ENCODE measurements at regions not wholly inside any gene's neighbourhood (a gene's known extent, or its start where the extent isn't known, plus 50 kb on each side); places are given as distances from the start of the nearest gene placed in this dataset.

GRCh38 chrX:25076941-25077500 lies 61.3 kb upstream of the ARX start:
- FAIRE-seq (no peak), ATAC-seq (no peak), DNase-seq (ENCODE audit: extremely low read depth in 1 of 4, low spot score in 3 of 4) (no peak)
- POLR2A ChIA-PET = no interaction called here
- Histone ChIP-seq H3K9me1 (ENCODE audit: control insufficient read depth, insufficient read depth, low read length) (no peaks in the 10 kb centered on the region), H3K27me3 (ENCODE audit: control insufficient read depth in 2 of 2, insufficient read depth in 2 of 2, low read length in 2 of 2) (no peaks in the 10 kb centered on the region; a peak in 1 of 5 replicates), H3K4me1 (replicated peaks in 1 of 2; ENCODE audit: control insufficient read depth in 2 of 2, insufficient read depth in 2 of 2, low read length in 2 of 2) (no peaks in the 10 kb centered on the region; a peak in 1 of 5 replicates), H3K9ac (ENCODE audit: insufficient read depth in 1 of 2, low read depth in 2 of 2, low read length in 2 of 2) (no peak overlapping the region), H4K20me1 (replicated peaks; ENCODE audit: control insufficient read depth, insufficient read depth, low read length) (no peaks in the 10 kb centered on the region), H3K4me3 (no peak overlapping the region), H3K79me2 (ENCODE audit: control insufficient read depth, insufficient read depth, low read length) (no peaks in the 10 kb centered on the region), H2AFZ (ENCODE audit: low read depth, low read length) (no peak overlapping the region), H3K9me3 (replicated peaks; ENCODE audit: control insufficient read depth, insufficient read depth, low read depth, low read length) (no peaks in the 10 kb centered on the region), H3K36me3 (ENCODE audit: control insufficient read depth, insufficient read depth, low read length) (no peaks in the 10 kb centered on the region), H3K27ac (ENCODE audit: extremely low read depth, low read depth, low read length) (no peak overlapping the region), H3K4me2 (ENCODE audit: insufficient read depth, low read length) (no peak overlapping the region)
- WGBS (ENCODE audit: insufficient coverage, low coverage, missing lambda C conversion rate) = 0% methylated on average over 9 of the region's 9 CpGs
- intact Hi-C loops (cut with micrococcal nuclease) (no loop called here), in situ Hi-C loops (cut with MboI) (no loop called here)
- TF ChIP-seq ZNF583 (CRISPR knock-in tag; IDR thresholded peaks at IDR 0.05) (no peak), STAG1 (CRISPR knock-in tag; IDR thresholded peaks at IDR 0.05; ENCODE audit: borderline replicate concordance) (no peak), MLX (CRISPR knock-in tag; conservative IDR thresholded peaks at IDR 0.05) (no peak), MBD1 (CRISPR knock-in tag; IDR thresholded peaks at IDR 0.05) (no peak)
- CTCF ChIA-PET (ENCODE audit: low intra/inter-chr PET ratio) = no interaction called here
- BruUV-seq (replicated peaks) = no TSS peak
